ENCODE measurements at regions not wholly inside any gene's neighbourhood (a gene's known extent, or its start where the extent isn't known, plus 50 kb on each side); places are given as distances from the start of the nearest gene placed in this dataset.

DNA sequence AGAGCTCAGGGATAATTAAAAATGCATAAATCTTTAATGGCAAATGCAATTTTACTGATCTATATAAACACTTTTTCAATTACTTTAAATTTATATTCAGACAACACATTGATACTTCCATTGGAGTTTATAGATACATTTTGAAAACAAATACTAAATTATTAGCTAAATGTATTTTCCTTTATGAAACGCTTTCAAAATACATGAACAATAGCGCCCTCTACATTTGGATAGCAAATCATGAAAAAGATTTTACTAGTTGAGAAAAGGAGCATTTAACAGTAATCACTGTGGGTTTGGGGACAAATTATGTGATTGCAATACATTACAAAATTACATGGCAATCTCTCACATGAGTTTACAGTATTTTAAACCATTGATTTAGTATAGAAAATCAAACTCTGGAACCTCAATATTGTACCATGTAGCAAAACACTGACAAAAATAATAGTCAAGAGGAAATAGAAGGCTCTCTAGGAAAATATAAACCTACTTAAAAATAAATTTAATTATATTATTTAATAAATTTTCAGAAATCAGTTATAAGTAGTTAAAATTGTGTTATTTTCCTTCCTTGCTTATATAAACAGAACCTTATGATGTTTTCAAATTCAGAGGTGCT, 207.9 kb downstream of the ZIC1 start:
- TF ChIP-seq, protein P1, sequence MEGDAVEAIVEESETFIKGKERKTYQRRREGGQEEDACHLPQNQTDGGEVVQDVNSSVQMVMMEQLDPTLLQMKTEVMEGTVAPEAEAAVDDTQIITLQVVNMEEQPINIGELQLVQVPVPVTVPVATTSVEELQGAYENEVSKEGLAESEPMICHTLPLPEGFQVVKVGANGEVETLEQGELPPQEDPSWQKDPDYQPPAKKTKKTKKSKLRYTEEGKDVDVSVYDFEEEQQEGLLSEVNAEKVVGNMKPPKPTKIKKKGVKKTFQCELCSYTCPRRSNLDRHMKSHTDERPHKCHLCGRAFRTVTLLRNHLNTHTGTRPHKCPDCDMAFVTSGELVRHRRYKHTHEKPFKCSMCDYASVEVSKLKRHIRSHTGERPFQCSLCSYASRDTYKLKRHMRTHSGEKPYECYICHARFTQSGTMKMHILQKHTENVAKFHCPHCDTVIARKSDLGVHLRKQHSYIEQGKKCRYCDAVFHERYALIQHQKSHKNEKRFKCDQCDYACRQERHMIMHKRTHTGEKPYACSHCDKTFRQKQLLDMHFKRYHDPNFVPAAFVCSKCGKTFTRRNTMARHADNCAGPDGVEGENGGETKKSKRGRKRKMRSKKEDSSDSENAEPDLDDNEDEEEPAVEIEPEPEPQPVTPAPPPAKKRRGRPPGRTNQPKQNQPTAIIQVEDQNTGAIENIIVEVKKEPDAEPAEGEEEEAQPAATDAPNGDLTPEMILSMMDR (IDR thresholded peaks at IDR 0.05 in 4 of 5, conservative IDR thresholded peaks at IDR 0.05 in 1 of 5), result peak in 4 of 5 experiments; percentile 27 to 62 (median 44)
- no peak for TF ChIP-seq POLR2A (IDR thresholded peaks at IDR 0.05)
